HepG2 (cell line): ENCODE measurements at regions not wholly inside any gene's neighbourhood (a gene's known extent, or its start where the extent isn't known, plus 50 kb on each side); places are given as distances from the start of the nearest gene placed in this dataset.

Source experiments
- BORCS8-MEF2B ChIP-seq: sonication (generic); formaldehyde crosslinking; IDR thresholded peaks from 2 replicates; pipeline ENCODE4 v1.8.0; 2022; ENCODE audit warnings: mild to moderate bottlenecking, missing genetic modification reagents
- HMG20B ChIP-seq: conservative IDR thresholded peaks from 2 replicates; pipeline ENCODE4 v1.6.1; 2016; ENCODE audit warnings: missing genetic modification reagents, missing compliant biosample characterization
- THAP9 ChIP-seq: sonication (generic); formaldehyde crosslinking; IDR thresholded peaks from 2 replicates; pipeline ENCODE4; 2020; ENCODE audit warnings: missing genetic modification reagents, mild to moderate bottlenecking, borderline replicate concordance
- ZNF768 ChIP-seq: sonication (generic); formaldehyde crosslinking; IDR thresholded peaks from 2 replicates; pipeline ENCODE4 v1.4.0; 2020; ENCODE audit warnings: missing genetic modification reagents
- TF ChIP-seq, protein P1 (sequence below), 2 experiments: sonication (generic) in 1 of 2; formaldehyde crosslinking in 1 of 2; IDR thresholded peaks; 2 replicates each; pipeline versions ENCODE4 v1.4.0 to v1.6.1; 2016 to 2020; ENCODE audit warnings: borderline replicate concordance in 1 of 2, low read depth in 1 of 2, mild to moderate bottlenecking in 1 of 2, missing genetic modification reagents in 1 of 2

- no peak for TF ChIP-seq BORCS8-MEF2B (CRISPR knock-in tag)
- TF ChIP-seq, protein P1, sequence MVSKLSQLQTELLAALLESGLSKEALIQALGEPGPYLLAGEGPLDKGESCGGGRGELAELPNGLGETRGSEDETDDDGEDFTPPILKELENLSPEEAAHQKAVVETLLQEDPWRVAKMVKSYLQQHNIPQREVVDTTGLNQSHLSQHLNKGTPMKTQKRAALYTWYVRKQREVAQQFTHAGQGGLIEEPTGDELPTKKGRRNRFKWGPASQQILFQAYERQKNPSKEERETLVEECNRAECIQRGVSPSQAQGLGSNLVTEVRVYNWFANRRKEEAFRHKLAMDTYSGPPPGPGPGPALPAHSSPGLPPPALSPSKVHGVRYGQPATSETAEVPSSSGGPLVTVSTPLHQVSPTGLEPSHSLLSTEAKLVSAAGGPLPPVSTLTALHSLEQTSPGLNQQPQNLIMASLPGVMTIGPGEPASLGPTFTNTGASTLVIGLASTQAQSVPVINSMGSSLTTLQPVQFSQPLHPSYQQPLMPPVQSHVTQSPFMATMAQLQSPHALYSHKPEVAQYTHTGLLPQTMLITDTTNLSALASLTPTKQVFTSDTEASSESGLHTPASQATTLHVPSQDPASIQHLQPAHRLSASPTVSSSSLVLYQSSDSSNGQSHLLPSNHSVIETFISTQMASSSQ (IDR thresholded peaks at IDR 0.05; ENCODE audit: low read depth) = no peak
- TF ChIP-seq, protein P1 (CRISPR knock-in tag; IDR thresholded peaks at IDR 0.05; ENCODE audit: borderline replicate concordance) = no peak
- TF ChIP-seq HMG20B (CRISPR knock-in tag) = no peak
- TF ChIP-seq ZNF768 (CRISPR knock-in tag) = no peak
- TF ChIP-seq THAP9 (CRISPR knock-in tag) = no peak
These were observed 444.2 kb downstream of the SOX9 start (continued) for GRCh38 chr17:72565006-72565405.
